ENCODE measurements at regions not wholly inside any gene's neighbourhood (a gene's known extent, or its start where the extent isn't known, plus 50 kb on each side); places are given as distances from the start of the nearest gene placed in this dataset.

DNA sequence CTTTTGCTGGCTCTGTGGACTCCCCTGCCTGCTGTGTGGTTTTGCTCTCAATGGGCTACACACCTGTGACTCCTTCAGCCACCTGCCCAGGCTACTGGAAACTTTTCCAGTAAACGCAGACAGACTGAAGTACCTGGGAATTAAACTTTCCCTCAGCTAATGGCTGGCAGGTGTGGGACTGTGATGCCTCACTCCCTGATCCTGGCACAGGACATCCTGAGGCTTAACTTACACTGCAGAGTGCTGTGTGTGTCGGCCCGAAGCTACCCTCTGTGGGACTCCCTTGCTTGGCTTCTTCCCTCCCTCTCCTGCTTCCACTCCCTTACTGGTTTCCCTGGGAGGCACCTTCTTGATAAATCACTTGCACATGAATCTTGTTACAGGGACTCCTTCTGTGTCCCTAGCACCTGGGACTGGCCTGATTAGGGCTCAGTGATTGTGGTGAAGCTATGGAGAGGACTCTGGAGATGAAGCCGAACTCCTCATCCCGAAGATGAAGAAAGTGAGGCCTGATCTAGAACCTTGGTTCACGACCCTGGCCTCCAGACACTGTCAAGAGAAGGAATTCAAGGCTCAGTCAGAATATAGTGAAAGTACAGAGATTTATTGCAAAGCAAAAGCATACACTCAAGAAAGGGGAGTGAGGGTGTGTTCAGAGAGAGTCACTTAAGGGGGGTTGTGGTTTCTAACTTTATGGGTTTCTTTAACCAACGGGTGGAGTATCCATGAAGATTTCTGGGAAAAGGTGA is 113.4 kb upstream of the ALDH1B1 start:
- H3K4ac ChIP-seq (ENCODE audit: low read depth, low read length) = no peak overlapping the region
- H2BK120ac ChIP-seq (ENCODE audit: low read depth, low read length, poor library complexity, severe bottlenecking) = no peak overlapping the region
- H2AK5ac ChIP-seq (ENCODE audit: insufficient read length, low read length) = no peak overlapping the region
- TF ChIP-seq, protein P1, sequence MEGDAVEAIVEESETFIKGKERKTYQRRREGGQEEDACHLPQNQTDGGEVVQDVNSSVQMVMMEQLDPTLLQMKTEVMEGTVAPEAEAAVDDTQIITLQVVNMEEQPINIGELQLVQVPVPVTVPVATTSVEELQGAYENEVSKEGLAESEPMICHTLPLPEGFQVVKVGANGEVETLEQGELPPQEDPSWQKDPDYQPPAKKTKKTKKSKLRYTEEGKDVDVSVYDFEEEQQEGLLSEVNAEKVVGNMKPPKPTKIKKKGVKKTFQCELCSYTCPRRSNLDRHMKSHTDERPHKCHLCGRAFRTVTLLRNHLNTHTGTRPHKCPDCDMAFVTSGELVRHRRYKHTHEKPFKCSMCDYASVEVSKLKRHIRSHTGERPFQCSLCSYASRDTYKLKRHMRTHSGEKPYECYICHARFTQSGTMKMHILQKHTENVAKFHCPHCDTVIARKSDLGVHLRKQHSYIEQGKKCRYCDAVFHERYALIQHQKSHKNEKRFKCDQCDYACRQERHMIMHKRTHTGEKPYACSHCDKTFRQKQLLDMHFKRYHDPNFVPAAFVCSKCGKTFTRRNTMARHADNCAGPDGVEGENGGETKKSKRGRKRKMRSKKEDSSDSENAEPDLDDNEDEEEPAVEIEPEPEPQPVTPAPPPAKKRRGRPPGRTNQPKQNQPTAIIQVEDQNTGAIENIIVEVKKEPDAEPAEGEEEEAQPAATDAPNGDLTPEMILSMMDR (conservative IDR thresholded peaks at IDR 0.05) = no peak
- H4K91ac ChIP-seq (ENCODE audit: insufficient read length, low read depth, low read length) = no peak overlapping the region
- H2AFZ ChIP-seq (ENCODE audit: low read length) = no peak overlapping the region
- H3K79me2 ChIP-seq (ENCODE audit: insufficient read depth, low read length) = no peaks in the 10 kb centered on the region
- Mint-ChIP-seq H3K4me1 (peaks cover 9 to 25% of the 10 kb centered on the region in 2 experiments), H3K27me3 (ENCODE audit: low read depth) (peaks cover 73% of the 10 kb centered on the region), H3K9me3 (no peaks in the 10 kb centered on the region), H3K36me3 (ENCODE audit: insufficient read depth in 1 of 3, low read depth in 3 of 3) (no peaks in the 10 kb centered on the region), H3K27ac (no peak overlapping the region), H3K4me3 (no peak overlapping the region; a peak in 1 of 5 replicates)
- no peak overlapping the region for H3K18ac ChIP-seq (ENCODE audit: insufficient read length, low read depth, low read length)
- H3K56ac ChIP-seq (ENCODE audit: insufficient read length, low read depth, low read length) = no peak overlapping the region
- H2BK20ac ChIP-seq (ENCODE audit: low read depth, low read length, poor library complexity, severe bottlenecking) = no peak overlapping the region
- no peak overlapping the region for H3T11ph ChIP-seq (ENCODE audit: low read length)
- no peak overlapping the region for H2BK15ac ChIP-seq (ENCODE audit: low read depth, low read length)
- no peak overlapping the region for H3K27ac ChIP-seq (ENCODE audit: insufficient read length, low read depth, low read length)
- no peaks in the 10 kb centered on the region for H3K23me2 ChIP-seq (ENCODE audit: insufficient read length, low read depth, low read length, poor library complexity, severe bottlenecking)
- H3K4me1 ChIP-seq (ENCODE audit: insufficient read depth, low read length) = peaks cover 7% of the 10 kb centered on the region; the same call in 1 of the 2 replicates
- no peak overlapping the region for H4K5ac ChIP-seq (ENCODE audit: insufficient read length, low read depth, low read length)
- H3K79me1 ChIP-seq (ENCODE audit: insufficient read depth, low read depth, low read length, poor library complexity, severe bottlenecking) = no peaks in the 10 kb centered on the region
- H2BK12ac ChIP-seq (ENCODE audit: insufficient read length, low read depth, low read length) = no peak overlapping the region
- no peaks in the 10 kb centered on the region for H4K20me1 ChIP-seq (ENCODE audit: control insufficient read depth, insufficient read depth, insufficient read length)
- no peak overlapping the region for H4K8ac ChIP-seq (replicated peaks; ENCODE audit: insufficient read length, low read depth, low read length)
- no CpG with 5 or more reads among the region's 7 CpGs for WGBS (ENCODE audit: extremely low coverage, insufficient read length, low lambda C conversion rate)
- no peaks in the 10 kb centered on the region for H3K9me3 ChIP-seq (ENCODE audit: control insufficient read depth, low read depth, low read length)
- no peak overlapping the region for H3K9ac ChIP-seq (ENCODE audit: extremely low read depth, insufficient read length, low read length)
- H3K14ac ChIP-seq (ENCODE audit: insufficient read depth, low read length) = no peak overlapping the region
- no peak overlapping the region for H3K23ac ChIP-seq (ENCODE audit: insufficient read length, low read depth, low read length)
- no peak overlapping the region for H3K4me2 ChIP-seq (ENCODE audit: insufficient read depth, insufficient read length, low read length)
- peak; percentile 22 for DNase-seq
- no peak overlapping the region for H2BK5ac ChIP-seq (ENCODE audit: insufficient read length, low read length)
- no peaks in the 10 kb centered on the region; the same call in 1 of the 2 replicates for H3K27me3 ChIP-seq (ENCODE audit: insufficient read depth, low read length)

Measured in H9 (cell line).